Erythroblast (primary cell): ENCODE measurements at regions not wholly inside any gene's neighbourhood (a gene's known extent, or its start where the extent isn't known, plus 50 kb on each side); places are given as distances from the start of the nearest gene placed in this dataset.

Source experiments
- DNase-seq, 2 experiments: peaks; one replicate each; lab custom pipeline; 2025; lab: John Stamatoyannopoulos, UW
- GATA1 ChIP-seq: IDR thresholded peaks from 2 replicates; pipeline ENCODE4 v1.6.1; 2011; ENCODE audit warnings: low read depth, mild to moderate bottlenecking, control low read depth, low read length, moderate library complexity
- POLR2A ChIP-seq: IDR thresholded peaks from 2 replicates; pipeline ENCODE4 v1.6.1; 2011; ENCODE audit warnings: mild to moderate bottlenecking, low read length

- TF ChIP-seq GATA1 (no peak), POLR2A (no peak)
- DNase-seq: peak; percentile 83 to 90
Observed at GRCh38 chr1:173420330-173420806, 56.8 kb upstream of the PRDX6 start.

- TF ChIP-seq POLR2A (no peak), GATA1 (no peak)
- no peak for DNase-seq
Observed at GRCh38 chr1:173421286-173421685, 55.8 kb upstream of the PRDX6 start.

- TF ChIP-seq POLR2A (no peak), GATA1 (no peak)
- DNase-seq: no peak
Observed at GRCh38 chr1:173421789-173422188, 55.3 kb upstream of the PRDX6 start.

GRCh38 chr1:173422456-173422976, 54.6 kb upstream of the PRDX6 start:
- DNase-seq: no peak
- no peak for TF ChIP-seq GATA1
- TF ChIP-seq POLR2A: no peak

GRCh38 chr1:173423291-173423690, 53.8 kb upstream of the PRDX6 start:
- TF ChIP-seq GATA1: no peak
- TF ChIP-seq POLR2A: no peak
- no peak for DNase-seq

GRCh38 chr1:173424143-173424542, 53.0 kb upstream of the PRDX6 start:
- DNase-seq: no peak
- TF ChIP-seq GATA1 (no peak), POLR2A (no peak)

GRCh38 chr1:173424782-173425407, 52.2 kb upstream of the PRDX6 start:
- DNase-seq: no peak
- no peak for TF ChIP-seq GATA1
- no peak for TF ChIP-seq POLR2A

GRCh38 chr1:173426057-173426456, 51.1 kb upstream of the PRDX6 start:
- TF ChIP-seq POLR2A: no peak
- no peak for TF ChIP-seq GATA1
- peak; percentile 26 to 53 for DNase-seq

- no peak for TF ChIP-seq GATA1
- TF ChIP-seq POLR2A: no peak
- no peak for DNase-seq
Observed at GRCh38 chr1:173427146-173428054, 49.7 kb upstream of the PRDX6 start.
